Body of pancreas (tissue), 4 donors: ENCODE measurements at regions not wholly inside any gene's neighbourhood (a gene's known extent, or its start where the extent isn't known, plus 50 kb on each side); places are given as distances from the start of the nearest gene placed in this dataset.

Experiments
- ATAC-seq: fragments of 150-250 bp; one replicate; pipeline ENCODE4 v1.9.1; 2016
- DNase-seq, 4 donors: peaks; one replicate each; pipeline ENCODE4 v3.0.0-alpha.2; 2019
- H3K27ac ChIP-seq, 4 donors: fragments of 200-600 bp; sonication (generic); 1 replicate in 3 of 4; 2 replicates in 1 of 4; pipeline versions ENCODE4 v1.5.1 to v1.6.1; 2016 to 2019; ENCODE audit warnings: mild to moderate bottlenecking in 1 of 4, mixed read lengths in 1 of 4, moderate library complexity in 1 of 4
- H3K27me3 ChIP-seq, 2 donors: fragments of 200-600 bp; sonication (generic); one replicate each; pipeline ENCODE4 v1.6.0; 2016; ENCODE audit warnings: mild to moderate bottlenecking in 1 of 2
- H3K36me3 ChIP-seq, 2 donors: fragments of 200-600 bp; sonication (generic); replicated peaks in 1 of 2; 2 replicates each; pipeline ENCODE4 v1.5.1; 2016; ENCODE audit warnings: low read depth in 2 of 2; ENCODE audit not compliant: insufficient read depth in 1 of 2
- H3K4me1 ChIP-seq: fragments of 200-600 bp; sonication (generic); one replicate; pipeline ENCODE4 v1.6.0; 2016
- H3K4me3 ChIP-seq, 2 donors: fragments of 200-600 bp; sonication (generic); 1 replicate in 1 of 2; 2 replicates in 1 of 2; pipeline ENCODE4 v1.5.1; 2016 to 2019
- H3K9me3 ChIP-seq, 3 donors: fragments of 200-600 bp; sonication (generic); 1 replicate in 2 of 3; 2 replicates in 1 of 3; pipeline ENCODE4 v1.5.1; 2016
- POLR2A ChIP-seq, 3 donors: fragments of 450-650 bp; IDR thresholded peaks; one replicate each; pipeline ENCODE4 v1.6.1; 2016; ENCODE audit warnings: antibody characterized with exemption in 3 of 3, mild to moderate bottlenecking in 2 of 3
- WGBS, 2 donors: methylation state at CpG; one replicate each; pipeline ENCODE4 v1.1.5; 2017; 5-methylcytosine and 5-hydroxymethylcytosine counted together
- intact Hi-C: fragments of 100-400 bp; cut with DNase I; formaldehyde crosslinking; loops from one replicate; pipeline ENCODE4 v1.15.1; 2023
- TF ChIP-seq, protein P1 (sequence below), 7 experiments: fragments of 450-650 bp in 4 of 7; fragments of 200-600 bp in 3 of 7; sonication (generic) in 3 of 7; IDR thresholded peaks; one replicate each; pipeline ENCODE4 v1.5.1; 2016 to 2019; ENCODE audit warnings: antibody characterized with exemption in 7 of 7

DNA sequence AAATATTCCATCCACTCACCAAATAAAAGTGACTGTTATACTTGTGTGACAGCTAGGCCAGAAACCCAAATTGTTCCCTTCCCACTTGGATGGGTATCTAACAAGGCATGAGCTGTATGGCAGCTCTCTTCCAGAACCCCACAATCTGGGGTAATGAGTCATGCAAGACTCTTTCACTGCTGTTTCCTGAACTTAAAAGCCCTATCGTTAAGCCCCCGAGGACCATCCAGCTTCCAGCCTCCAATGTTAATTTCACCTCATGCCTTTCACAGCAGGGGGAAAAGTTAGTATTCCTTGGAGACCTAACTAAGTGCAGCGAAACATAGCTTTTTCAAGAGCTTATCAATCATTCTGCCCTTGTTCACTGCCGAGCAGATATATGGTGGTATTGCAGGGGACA is 368.6 kb upstream of the HSFY2 start:
- no peak for TF ChIP-seq POLR2A (IDR thresholded peaks at IDR 0.05)
- TF ChIP-seq, protein P1, sequence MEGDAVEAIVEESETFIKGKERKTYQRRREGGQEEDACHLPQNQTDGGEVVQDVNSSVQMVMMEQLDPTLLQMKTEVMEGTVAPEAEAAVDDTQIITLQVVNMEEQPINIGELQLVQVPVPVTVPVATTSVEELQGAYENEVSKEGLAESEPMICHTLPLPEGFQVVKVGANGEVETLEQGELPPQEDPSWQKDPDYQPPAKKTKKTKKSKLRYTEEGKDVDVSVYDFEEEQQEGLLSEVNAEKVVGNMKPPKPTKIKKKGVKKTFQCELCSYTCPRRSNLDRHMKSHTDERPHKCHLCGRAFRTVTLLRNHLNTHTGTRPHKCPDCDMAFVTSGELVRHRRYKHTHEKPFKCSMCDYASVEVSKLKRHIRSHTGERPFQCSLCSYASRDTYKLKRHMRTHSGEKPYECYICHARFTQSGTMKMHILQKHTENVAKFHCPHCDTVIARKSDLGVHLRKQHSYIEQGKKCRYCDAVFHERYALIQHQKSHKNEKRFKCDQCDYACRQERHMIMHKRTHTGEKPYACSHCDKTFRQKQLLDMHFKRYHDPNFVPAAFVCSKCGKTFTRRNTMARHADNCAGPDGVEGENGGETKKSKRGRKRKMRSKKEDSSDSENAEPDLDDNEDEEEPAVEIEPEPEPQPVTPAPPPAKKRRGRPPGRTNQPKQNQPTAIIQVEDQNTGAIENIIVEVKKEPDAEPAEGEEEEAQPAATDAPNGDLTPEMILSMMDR (IDR thresholded peaks at IDR 0.05): no peak
- no peaks in the 10 kb centered on the region for H3K9me3 ChIP-seq
- 43 to 48% methylated on average over 4 of the region's 4 CpGs for WGBS, 2 donors
- no peaks in the 10 kb centered on the region for H3K27me3 ChIP-seq
- H3K36me3 ChIP-seq: no peaks in the 10 kb centered on the region
- intact Hi-C loops: no loop called here
- ATAC-seq (no peak), DNase-seq (no peak)
- H3K4me1 ChIP-seq: no peaks in the 10 kb centered on the region
- no peak overlapping the region for H3K4me3 ChIP-seq
- no peak overlapping the region for H3K27ac ChIP-seq

DNA sequence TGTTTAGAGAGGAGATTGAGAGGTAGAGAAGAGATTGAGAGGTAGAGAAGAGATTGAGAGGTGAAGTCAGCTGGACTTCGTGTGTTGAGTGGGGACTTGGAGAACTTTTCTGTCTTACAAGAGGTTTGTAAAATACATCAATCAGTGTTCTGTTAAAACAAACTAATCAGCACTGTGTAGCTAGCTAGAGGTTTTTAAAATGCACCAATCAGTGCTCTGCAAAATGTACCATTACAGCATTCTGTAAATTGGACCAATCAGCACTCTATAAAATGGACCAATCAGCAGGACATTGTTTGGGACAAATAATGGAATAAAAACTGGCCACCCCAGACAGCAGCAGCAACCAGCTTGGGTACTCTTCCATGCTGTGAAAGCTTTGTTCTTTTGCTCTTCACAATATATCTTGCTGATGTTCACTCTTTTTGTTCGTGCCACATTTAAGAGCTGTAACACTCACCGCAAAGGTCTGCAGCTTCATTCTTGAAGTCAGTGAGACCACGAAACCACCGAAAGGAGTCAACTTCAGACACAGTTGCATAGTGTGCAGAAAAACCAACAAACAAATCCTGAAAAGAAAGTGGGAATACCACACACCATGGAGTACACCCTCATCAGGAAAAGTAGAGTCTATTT is 366.9 kb upstream of the HSFY2 start:
- Histone ChIP-seq H3K36me3 (no peaks in the 10 kb centered on the region), H3K9me3 (no peaks in the 10 kb centered on the region), H3K27ac (no peak overlapping the region), H3K4me1 (no peaks in the 10 kb centered on the region), H3K4me3 (no peak overlapping the region), H3K27me3 (no peaks in the 10 kb centered on the region)
- no peak for TF ChIP-seq POLR2A (IDR thresholded peaks at IDR 0.05)
- TF ChIP-seq, protein P1 (IDR thresholded peaks at IDR 0.05): no peak
- ATAC-seq (no peak), DNase-seq (no peak)
- 60 to 65% methylated on average over 5 of the region's 5 CpGs for WGBS, 2 donors
- intact Hi-C loops: no loop called here

DNA sequence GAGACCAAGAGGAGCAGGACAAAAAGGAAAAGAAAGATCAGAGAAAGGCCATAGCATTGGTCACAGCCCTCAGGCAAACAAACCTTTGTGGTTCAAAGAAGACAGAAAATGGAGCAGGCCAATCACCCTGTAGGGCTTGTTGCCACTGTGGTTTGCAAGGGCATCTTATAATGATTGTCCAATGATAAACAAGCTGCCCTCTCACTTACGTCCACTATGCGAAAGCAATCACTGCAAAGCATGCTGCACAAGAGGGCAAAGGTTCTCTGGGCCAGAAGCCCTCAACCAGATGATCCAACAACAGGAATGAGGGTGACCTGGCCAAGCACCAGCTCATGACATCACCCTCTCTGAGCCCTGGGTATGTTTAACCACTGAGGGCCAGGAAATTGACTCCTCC is 360.9 kb upstream of the HSFY2 start:
- DNase-seq (no peak), ATAC-seq (no peak)
- Histone ChIP-seq H3K27ac (no peak overlapping the region), H3K4me1 (no peaks in the 10 kb centered on the region), H3K4me3 (no peak overlapping the region), H3K27me3 (no peaks in the 10 kb centered on the region), H3K9me3 (no peaks in the 10 kb centered on the region), H3K36me3 (no peaks in the 10 kb centered on the region)
- intact Hi-C loops: no loop called here
- WGBS, 2 donors: 61 to 63% methylated on average over 2 of the region's 2 CpGs
- TF ChIP-seq, protein P1 (IDR thresholded peaks at IDR 0.05): no peak
- no peak for TF ChIP-seq POLR2A (IDR thresholded peaks at IDR 0.05)

DNA sequence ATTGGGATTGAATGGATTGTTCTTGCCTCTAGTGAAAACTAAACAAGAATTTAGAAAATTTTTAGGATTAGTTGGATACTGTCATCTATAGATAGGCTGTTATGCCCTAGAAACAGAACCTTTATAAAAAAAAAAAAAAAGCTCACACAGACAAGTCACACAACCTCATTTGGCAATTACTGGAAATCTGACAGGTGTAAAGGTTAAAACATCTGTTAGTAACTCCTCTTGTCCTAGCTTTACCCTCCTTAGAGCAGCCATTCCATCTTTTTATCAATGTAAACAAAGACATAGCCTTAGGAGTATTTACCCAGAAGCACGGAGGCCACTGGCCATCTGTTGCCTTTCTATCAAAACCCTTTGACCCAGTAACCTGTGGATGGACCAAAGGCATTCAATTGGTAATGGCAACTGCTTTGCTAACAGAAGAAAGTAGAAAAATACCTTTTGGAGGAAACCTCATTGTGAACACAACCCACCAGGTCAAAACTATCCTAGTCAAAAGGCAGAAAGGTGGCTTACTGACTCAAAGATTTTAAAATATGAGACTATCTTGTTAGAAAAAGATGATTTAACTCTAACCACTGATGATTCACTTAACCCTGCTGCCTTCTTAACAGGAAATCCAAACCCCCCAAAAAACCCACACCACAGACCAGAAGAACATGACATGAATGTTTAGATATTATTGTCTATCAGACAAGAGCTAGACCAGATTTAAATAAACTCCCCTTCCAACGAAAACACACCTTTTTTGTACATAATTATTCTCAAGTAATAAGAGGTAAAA is 357.2 kb upstream of the HSFY2 start:
- 13 to 17% methylated on average over 2 of the region's 2 CpGs for WGBS, 2 donors
- H3K4me1 ChIP-seq: no peaks in the 10 kb centered on the region
- ATAC-seq (no peak), DNase-seq (no peak)
- no peaks in the 10 kb centered on the region for H3K27me3 ChIP-seq
- H3K36me3 ChIP-seq: no peaks in the 10 kb centered on the region
- H3K4me3 ChIP-seq: no peak overlapping the region
- H3K27ac ChIP-seq: no peak overlapping the region
- TF ChIP-seq, protein P1 (IDR thresholded peaks at IDR 0.05): no peak
- TF ChIP-seq POLR2A (IDR thresholded peaks at IDR 0.05): no peak
- no peaks in the 10 kb centered on the region for H3K9me3 ChIP-seq
- intact Hi-C loops: no loop called here
